Trophoblast cell (in vitro differentiated cells and primary cell): ENCODE measurements at regions not wholly inside any gene's neighbourhood (a gene's known extent, or its start where the extent isn't known, plus 50 kb on each side); places are given as distances from the start of the nearest gene placed in this dataset.
A peak's percentile ranks its signal among the peaks of the same experiment; 100 is the strongest.

Experiments used
- DNase-seq, 2 donors: peaks; one replicate each; pipeline ENCODE4 v3.0.0-alpha.2; 2016
- H2AFZ ChIP-seq: 2 replicates; pipeline ENCODE4 v1.6.1; 2013; ENCODE audit warnings: low read length, moderate library complexity, mild to moderate bottlenecking; ENCODE audit not compliant: insufficient read depth, poor library complexity
- H2AK5ac ChIP-seq: 2 replicates; pipeline ENCODE4 v1.6.1; 2013; ENCODE audit warnings: mild to moderate bottlenecking, low read length
- H2BK120ac ChIP-seq: 2 replicates; pipeline ENCODE4 v1.6.1; 2013; ENCODE audit warnings: low read length, mild to moderate bottlenecking, moderate library complexity; ENCODE audit not compliant: insufficient read depth, poor library complexity
- H2BK12ac ChIP-seq: 2 replicates; pipeline ENCODE4 v1.6.1; 2013; ENCODE audit warnings: mild to moderate bottlenecking, low read length, moderate library complexity
- H2BK5ac ChIP-seq: 2 replicates; pipeline ENCODE4 v1.6.1; 2013; ENCODE audit warnings: low read length, low read depth, moderate library complexity, mild to moderate bottlenecking; ENCODE audit not compliant: poor library complexity
- H3K14ac ChIP-seq: 2 replicates; pipeline ENCODE4 v1.6.1; 2013; ENCODE audit warnings: mild to moderate bottlenecking, low read length
- H3K18ac ChIP-seq: 2 replicates; pipeline ENCODE4 v1.6.1; 2013; ENCODE audit warnings: mild to moderate bottlenecking, low read length
- H3K23ac ChIP-seq: 2 replicates; pipeline ENCODE4 v1.6.1; 2013; ENCODE audit warnings: low read length
- H3K27ac ChIP-seq: 2 replicates; pipeline ENCODE4 v1.5.1; 2013; ENCODE audit warnings: low read depth, mild to moderate bottlenecking, inconsistent platforms, low read length, moderate library complexity
- H3K27me3 ChIP-seq: 2 replicates; pipeline ENCODE4 v1.6.1; 2013; ENCODE audit warnings: inconsistent platforms, mild to moderate bottlenecking, low read length, moderate library complexity; ENCODE audit not compliant: insufficient read depth
- H3K36me3 ChIP-seq, 2 experiments: 1 replicate in 1 of 2; 2 replicates in 1 of 2; pipeline ENCODE4 v1.6.1; 2013; ENCODE audit warnings: low read length in 2 of 2, mild to moderate bottlenecking in 2 of 2, moderate library complexity in 1 of 2; ENCODE audit not compliant: insufficient read depth in 2 of 2, control insufficient read depth in 1 of 2
- H3K4ac ChIP-seq: 2 replicates; pipeline ENCODE4 v1.6.1; 2013; ENCODE audit warnings: low read depth, mild to moderate bottlenecking, low read length, moderate library complexity
- H3K4me1 ChIP-seq, 2 experiments: 1 replicate in 1 of 2; 2 replicates in 1 of 2; pipeline ENCODE4 v1.6.1; 2013; ENCODE audit warnings: low read length in 2 of 2, mild to moderate bottlenecking in 2 of 2, moderate library complexity in 1 of 2; ENCODE audit not compliant: insufficient read depth in 2 of 2, control insufficient read depth in 1 of 2
- H3K4me2 ChIP-seq: 2 replicates; pipeline ENCODE4 v1.6.1; 2013; ENCODE audit warnings: inconsistent platforms, mild to moderate bottlenecking, low read length, moderate library complexity
- H3K4me3 ChIP-seq: 2 replicates; pipeline ENCODE4 v1.5.1; 2013; ENCODE audit warnings: mild to moderate bottlenecking, low read depth, low read length, inconsistent platforms
- H3K79me1 ChIP-seq: one replicate; pipeline ENCODE4 v1.6.1; 2013; ENCODE audit warnings: low read length
- H3K79me2 ChIP-seq: 2 replicates; pipeline ENCODE4 v1.6.1; 2013; ENCODE audit warnings: low read length, mild to moderate bottlenecking; ENCODE audit not compliant: control insufficient read depth, insufficient read depth, poor library complexity
- H3K9ac ChIP-seq: 2 replicates; pipeline ENCODE4 v1.6.1; 2013; ENCODE audit warnings: mild to moderate bottlenecking, low read length
- H3K9me3 ChIP-seq: 2 replicates; pipeline ENCODE4 v1.6.1; 2013; ENCODE audit warnings: low read depth, mild to moderate bottlenecking, control low read depth, inconsistent platforms, low read length; ENCODE audit not compliant: insufficient read depth
- H4K12ac ChIP-seq: 2 replicates; pipeline ENCODE4 v1.6.1; 2013; ENCODE audit warnings: low read depth, mild to moderate bottlenecking, low read length, moderate library complexity
- H4K8ac ChIP-seq: 2 replicates; pipeline ENCODE4 v1.6.1; 2013; ENCODE audit warnings: low read depth, mild to moderate bottlenecking, low read length, moderate library complexity
- H4K91ac ChIP-seq: one replicate; pipeline ENCODE4 v1.6.1; 2013; ENCODE audit warnings: low read depth, mild to moderate bottlenecking, low read length, moderate library complexity
- WGBS: extraction: QIAGEN DNeasy Blood & Tissue Kit; methylation state at CpG from one replicate; pipeline ENCODE4 v1.1.7; 2013; ENCODE audit warnings: missing lambda C conversion rate; ENCODE audit not compliant: insufficient read length, insufficient coverage; ENCODE audit errors: extremely low coverage; 5-methylcytosine and 5-hydroxymethylcytosine counted together

DNA sequence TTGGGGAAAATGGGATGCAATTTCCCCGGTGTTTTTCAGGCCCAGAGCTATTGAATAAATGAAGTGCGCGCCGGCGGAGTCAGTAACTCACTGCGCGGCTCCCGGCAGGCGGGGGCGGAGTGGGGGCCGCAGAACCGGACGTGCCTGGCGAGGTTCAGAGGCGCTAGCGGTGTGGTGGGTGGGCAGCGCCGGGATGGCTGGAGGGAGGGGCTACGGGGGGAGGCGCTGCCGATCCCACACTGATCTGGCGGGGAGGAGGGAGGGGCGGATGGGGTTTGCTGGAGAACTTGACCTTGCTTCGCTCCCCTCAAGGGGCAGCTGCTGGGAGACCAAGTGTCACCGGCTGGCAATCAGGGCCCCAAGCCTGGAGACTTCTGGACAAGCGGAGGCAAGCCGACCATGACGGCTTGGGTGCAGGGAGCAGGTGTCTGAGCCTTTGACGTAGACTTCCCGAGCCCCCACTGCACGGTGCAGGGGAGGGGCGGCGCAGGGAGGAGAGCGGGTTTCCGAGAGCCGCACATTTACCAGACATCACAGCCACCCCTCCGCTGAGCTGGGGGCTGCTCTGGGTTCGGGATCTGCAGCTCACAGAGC lies 174.1 kb upstream of the RTL1 start:
- WGBS = no CpG with 5 or more reads among the region's 38 CpGs
- no peak overlapping the region for H2AFZ ChIP-seq
- H2AK5ac ChIP-seq = no peak overlapping the region
- no peak overlapping the region for H4K12ac ChIP-seq
- no peak overlapping the region for H2BK120ac ChIP-seq
- no peak overlapping the region for H3K23ac ChIP-seq
- H3K4me1 ChIP-seq = peaks cover 18 to 21% of the 10 kb centered on the region in 2 experiments
- peaks cover 8% of the 10 kb centered on the region for H3K79me1 ChIP-seq
- H3K9me3 ChIP-seq = no peaks in the 10 kb centered on the region
- H3K27ac ChIP-seq = no peak overlapping the region
- H3K4ac ChIP-seq = no peak overlapping the region
- peak overlapping the region; percentile 26 for H3K4me3 ChIP-seq
- peaks cover 2% of the 10 kb centered on the region for H3K79me2 ChIP-seq
- H4K8ac ChIP-seq = peak overlapping the region; percentile 35
- no peaks in the 10 kb centered on the region for H3K36me3 ChIP-seq
- no peak overlapping the region for H3K9ac ChIP-seq
- no peak overlapping the region for H2BK5ac ChIP-seq
- peaks cover 3% of the 10 kb centered on the region for H3K27me3 ChIP-seq
- no peak for DNase-seq
- no peak overlapping the region for H2BK12ac ChIP-seq
- no peak overlapping the region for H3K14ac ChIP-seq
- peak overlapping the region; percentile 60 for H3K4me2 ChIP-seq
- H3K18ac ChIP-seq = no peak overlapping the region
- no peak overlapping the region for H4K91ac ChIP-seq

DNA sequence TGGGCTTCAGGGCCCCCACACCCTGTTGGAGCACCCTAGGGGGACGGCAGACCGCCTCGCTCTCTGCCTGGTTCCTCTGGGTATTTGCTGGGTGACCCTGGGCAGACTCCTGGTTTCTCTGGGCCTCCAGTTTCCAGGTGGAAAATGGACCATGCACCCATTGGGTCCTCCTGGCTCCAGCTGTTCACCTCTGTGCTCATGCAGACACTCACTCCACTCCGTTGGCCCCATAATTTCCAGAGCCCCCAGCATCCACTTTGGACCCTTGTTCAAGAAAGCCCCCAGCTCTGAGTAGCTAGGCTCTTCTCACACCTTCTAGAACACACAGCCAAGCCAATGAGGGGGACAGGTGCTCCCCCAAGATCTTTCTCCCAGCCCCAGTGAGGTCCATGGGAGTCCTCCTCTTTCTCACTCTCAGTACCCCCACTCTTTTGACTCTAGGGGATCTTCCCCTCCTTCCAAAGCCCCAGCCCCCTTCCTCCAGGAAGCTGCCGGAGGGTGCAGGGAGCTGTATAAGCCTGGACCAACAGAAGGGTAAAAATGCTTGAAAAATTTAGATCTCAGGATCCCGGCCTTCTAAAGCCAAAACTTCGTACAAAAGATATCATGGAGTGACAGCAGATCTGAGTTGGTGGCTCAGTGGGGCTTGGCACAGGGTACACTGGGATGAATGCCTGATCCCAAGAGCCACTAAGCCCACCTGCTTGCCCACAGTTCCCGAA lies 174.8 kb upstream of the RTL1 start:
- peak overlapping the region; percentile 57 for H2AK5ac ChIP-seq
- H3K4me1 ChIP-seq = peaks cover 14 to 18% of the 10 kb centered on the region in 2 experiments
- no peak overlapping the region for H3K18ac ChIP-seq
- no peak overlapping the region for H3K27ac ChIP-seq
- H3K27me3 ChIP-seq = peaks cover 3% of the 10 kb centered on the region
- H3K23ac ChIP-seq = no peak overlapping the region
- H2BK120ac ChIP-seq = no peak overlapping the region
- no peaks in the 10 kb centered on the region for H3K9me3 ChIP-seq
- no peak overlapping the region for H4K8ac ChIP-seq
- no peak overlapping the region for H3K4me2 ChIP-seq
- H4K91ac ChIP-seq = peak overlapping the region; percentile 16
- H3K4me3 ChIP-seq = no peak overlapping the region
- H2BK5ac ChIP-seq = no peak overlapping the region
- no peak overlapping the region for H2AFZ ChIP-seq
- no peak overlapping the region for H2BK12ac ChIP-seq
- H3K79me2 ChIP-seq = peaks cover 2% of the 10 kb centered on the region
- DNase-seq = no peak
- H3K14ac ChIP-seq = no peak overlapping the region
- H3K79me1 ChIP-seq = peaks cover 5% of the 10 kb centered on the region
- no peaks in the 10 kb centered on the region for H3K36me3 ChIP-seq
- H3K9ac ChIP-seq = no peak overlapping the region
- no peak overlapping the region for H3K4ac ChIP-seq
- WGBS = no CpG with 5 or more reads among the region's 8 CpGs
- H4K12ac ChIP-seq = no peak overlapping the region

DNA sequence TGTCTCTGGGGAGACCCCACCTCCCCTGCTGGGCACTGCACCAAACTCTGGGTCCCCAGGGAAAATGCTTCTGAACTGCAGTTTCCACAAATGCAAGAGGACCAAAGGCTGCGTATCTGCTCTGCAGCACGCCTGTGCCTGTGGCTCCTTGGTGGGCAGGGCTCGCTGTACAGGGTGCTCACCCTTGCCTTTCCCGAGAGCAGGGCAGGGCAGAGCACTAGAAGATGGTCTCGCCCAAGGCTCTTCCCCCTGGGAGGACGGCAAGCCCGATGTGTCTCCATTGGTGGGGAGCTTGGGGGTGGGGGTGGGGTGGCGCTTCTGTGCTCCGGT lies 175.3 kb upstream of the RTL1 start:
- no peaks in the 10 kb centered on the region for H3K36me3 ChIP-seq
- no peak overlapping the region for H3K9ac ChIP-seq
- no peak overlapping the region for H2BK12ac ChIP-seq
- H3K79me1 ChIP-seq = peaks cover 2% of the 10 kb centered on the region
- no peak overlapping the region for H3K4me2 ChIP-seq
- no peak overlapping the region for H3K4me3 ChIP-seq
- no peak overlapping the region for H4K8ac ChIP-seq
- H3K4me1 ChIP-seq = peaks cover 9 to 13% of the 10 kb centered on the region in 2 experiments
- WGBS = no CpG with 5 or more reads among the region's 9 CpGs
- H3K23ac ChIP-seq = no peak overlapping the region
- no peak for DNase-seq
- no peaks in the 10 kb centered on the region for H3K9me3 ChIP-seq
- H2BK120ac ChIP-seq = no peak overlapping the region
- H2AFZ ChIP-seq = no peak overlapping the region
- no peaks in the 10 kb centered on the region for H3K79me2 ChIP-seq
- no peak overlapping the region for H2AK5ac ChIP-seq
- H3K14ac ChIP-seq = no peak overlapping the region
- H3K27ac ChIP-seq = no peak overlapping the region
- no peak overlapping the region for H4K12ac ChIP-seq
- no peak overlapping the region for H3K4ac ChIP-seq
- H2BK5ac ChIP-seq = no peak overlapping the region
- no peak overlapping the region for H4K91ac ChIP-seq
- H3K27me3 ChIP-seq = peaks cover 3% of the 10 kb centered on the region
- H3K18ac ChIP-seq = no peak overlapping the region

DNA sequence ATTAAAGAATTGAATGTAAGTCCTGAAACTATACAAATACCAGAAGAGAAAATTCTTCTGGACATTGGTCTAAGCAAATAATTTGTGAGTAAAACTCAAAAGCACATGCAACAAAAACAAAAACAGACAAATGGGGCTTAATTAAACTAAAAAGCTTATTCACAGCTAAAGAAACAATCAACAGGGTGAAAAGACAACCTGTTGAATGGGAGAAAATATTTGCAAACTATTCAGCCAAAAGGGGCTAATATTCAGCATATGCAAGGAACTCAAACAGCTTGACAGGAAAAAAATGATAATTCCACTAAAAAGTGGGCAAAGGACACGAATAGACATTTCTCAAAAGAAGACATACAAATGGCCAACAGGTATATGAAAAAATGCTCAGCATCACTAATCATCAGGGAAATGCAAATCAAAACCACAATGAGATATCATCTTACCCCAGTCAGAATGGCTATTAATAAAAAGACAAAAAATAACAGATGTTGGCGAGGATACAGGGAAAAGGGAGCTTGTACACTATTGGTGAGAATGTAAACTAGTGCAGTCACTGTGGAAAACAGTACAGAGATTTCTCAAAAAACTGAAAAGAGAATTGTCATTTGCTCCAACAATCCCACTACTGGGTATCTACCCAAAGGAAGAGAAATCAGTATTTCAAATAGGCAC lies 177.5 kb upstream of the RTL1 start:
- no peaks in the 10 kb centered on the region for H3K79me2 ChIP-seq
- H3K4me3 ChIP-seq = no peak overlapping the region
- H2BK5ac ChIP-seq = no peak overlapping the region
- H2BK120ac ChIP-seq = no peak overlapping the region
- no peak overlapping the region for H4K12ac ChIP-seq
- no peak for DNase-seq
- no peak overlapping the region for H3K23ac ChIP-seq
- H3K14ac ChIP-seq = no peak overlapping the region
- H3K27me3 ChIP-seq = peaks cover 3% of the 10 kb centered on the region
- no peak overlapping the region for H4K8ac ChIP-seq
- WGBS = no CpG with 5 or more reads among the region's 2 CpGs
- H2BK12ac ChIP-seq = no peak overlapping the region
- H3K79me1 ChIP-seq = peaks cover 2% of the 10 kb centered on the region
- no peak overlapping the region for H4K91ac ChIP-seq
- H3K4ac ChIP-seq = no peak overlapping the region
- no peak overlapping the region for H3K27ac ChIP-seq
- H3K9me3 ChIP-seq = no peaks in the 10 kb centered on the region
- no peak overlapping the region for H3K9ac ChIP-seq
- no peak overlapping the region for H3K18ac ChIP-seq
- no peak overlapping the region for H2AK5ac ChIP-seq
- no peak overlapping the region for H2AFZ ChIP-seq
- no peak overlapping the region for H3K4me2 ChIP-seq
- H3K36me3 ChIP-seq = no peaks in the 10 kb centered on the region
- peaks cover 7 to 10% of the 10 kb centered on the region in 2 experiments for H3K4me1 ChIP-seq
